Transverse colon (tissue), 4 donors: ENCODE measurements at regions not wholly inside any gene's neighbourhood (a gene's known extent, or its start where the extent isn't known, plus 50 kb on each side); places are given as distances from the start of the nearest gene placed in this dataset.

Experiments
- DNase-seq: peaks from one replicate; pipeline ENCODE4 v3.0.0-alpha.2; 2019
- H3K27ac ChIP-seq, 4 donors: fragments of 200-600 bp; sonication (generic); 2 replicates each; pipeline ENCODE4 v1.5.1; 2016 to 2018; ENCODE audit warnings: inconsistent platforms in 4 of 4
- H3K27me3 ChIP-seq: fragments of 200-600 bp; sonication (generic); 2 replicates; pipeline ENCODE4 v1.5.1; 2017; ENCODE audit warnings: inconsistent platforms
- H3K36me3 ChIP-seq, 4 donors: fragments of 200-600 bp; sonication (generic); 2 replicates each; pipeline ENCODE4 v1.5.1; 2017 to 2019; ENCODE audit warnings: inconsistent platforms in 4 of 4
- H3K4me1 ChIP-seq, 4 donors: fragments of 200-600 bp; sonication (generic); 2 replicates each; pipeline ENCODE4 v1.5.1; 2017 to 2020; ENCODE audit warnings: inconsistent platforms in 4 of 4
- H3K4me3 ChIP-seq, 4 donors: fragments of 200-600 bp; sonication (generic); 1 replicate in 1 of 4; 2 replicates in 3 of 4; pipeline versions ENCODE4 v1.5.1 to v1.6.1; 2017 to 2019; ENCODE audit warnings: inconsistent platforms in 4 of 4
- H3K9me3 ChIP-seq, 2 donors: fragments of 200-600 bp; sonication (generic); 2 replicates each; pipeline ENCODE4 v1.5.1; 2017 to 2019; ENCODE audit warnings: inconsistent platforms in 2 of 2
- EP300 ChIP-seq: sonication (generic); formaldehyde crosslinking; IDR thresholded peaks from one replicate; pipeline ENCODE4 v1.6.1; 2017; ENCODE audit warnings: antibody characterized with exemption, low read depth
- POLR2A ChIP-seq: fragments of 450-650 bp; IDR thresholded peaks from one replicate; pipeline ENCODE4 v1.6.1; 2016; ENCODE audit warnings: antibody characterized with exemption, mild to moderate bottlenecking, moderate library complexity
- POLR2AphosphoS5 ChIP-seq, 3 donors: sonication (generic); formaldehyde crosslinking; IDR thresholded peaks; one replicate each; pipeline ENCODE4 v1.6.1; 2016; ENCODE audit warnings: antibody characterized with exemption in 3 of 3
- WGBS, 2 donors: methylation state at CpG; one replicate each; pipeline ENCODE4 v1.1.5; 2018; ENCODE audit warnings: low coverage in 1 of 2; 5-methylcytosine and 5-hydroxymethylcytosine counted together
- in situ Hi-C, 4 donors: fragments of 200-750 bp; cut with MboI; loops; one replicate each; pipeline versions ENCODE4 v1.15.0 to v1.15.1; 2017; ENCODE audit warnings: low sequenced_read_pairs in 3 of 4, low pct_ligation_motif_present in 1 of 4, low pct_unique_long_range_greater_than_20kb in 1 of 4
- intact Hi-C: fragments of 100-400 bp; cut with DNase I; formaldehyde crosslinking; loops from one replicate; pipeline ENCODE4 v1.15.1; 2023; ENCODE audit warnings: low total_unique reads
- TF ChIP-seq, protein P1 (sequence below), 5 experiments: fragments of 200-600 bp in 3 of 5; fragments of 450-650 bp in 2 of 5; sonication (generic) in 3 of 5; IDR thresholded peaks; 1 replicate in 2 of 5; 2 replicates in 3 of 5; pipeline ENCODE4 v1.5.1; 2016 to 2017; ENCODE audit warnings: antibody characterized with exemption in 5 of 5, inconsistent platforms in 3 of 5, mild to moderate bottlenecking in 2 of 5, moderate library complexity in 1 of 5

- no peak for TF ChIP-seq EP300
- TF ChIP-seq, protein P1, sequence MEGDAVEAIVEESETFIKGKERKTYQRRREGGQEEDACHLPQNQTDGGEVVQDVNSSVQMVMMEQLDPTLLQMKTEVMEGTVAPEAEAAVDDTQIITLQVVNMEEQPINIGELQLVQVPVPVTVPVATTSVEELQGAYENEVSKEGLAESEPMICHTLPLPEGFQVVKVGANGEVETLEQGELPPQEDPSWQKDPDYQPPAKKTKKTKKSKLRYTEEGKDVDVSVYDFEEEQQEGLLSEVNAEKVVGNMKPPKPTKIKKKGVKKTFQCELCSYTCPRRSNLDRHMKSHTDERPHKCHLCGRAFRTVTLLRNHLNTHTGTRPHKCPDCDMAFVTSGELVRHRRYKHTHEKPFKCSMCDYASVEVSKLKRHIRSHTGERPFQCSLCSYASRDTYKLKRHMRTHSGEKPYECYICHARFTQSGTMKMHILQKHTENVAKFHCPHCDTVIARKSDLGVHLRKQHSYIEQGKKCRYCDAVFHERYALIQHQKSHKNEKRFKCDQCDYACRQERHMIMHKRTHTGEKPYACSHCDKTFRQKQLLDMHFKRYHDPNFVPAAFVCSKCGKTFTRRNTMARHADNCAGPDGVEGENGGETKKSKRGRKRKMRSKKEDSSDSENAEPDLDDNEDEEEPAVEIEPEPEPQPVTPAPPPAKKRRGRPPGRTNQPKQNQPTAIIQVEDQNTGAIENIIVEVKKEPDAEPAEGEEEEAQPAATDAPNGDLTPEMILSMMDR (IDR thresholded peaks at IDR 0.05): no peak
- TF ChIP-seq POLR2A: no peak
- no peak for TF ChIP-seq POLR2AphosphoS5 (IDR thresholded peaks at IDR 0.05)
- WGBS, 2 donors: 63 to 87% methylated on average over 3 of the region's 3 CpGs
- intact Hi-C loops (no loop called here), in situ Hi-C loops (no loop called here)
- peaks cover 0 to 3% (median 0%) of the 10 kb centered on the region in 4 donors for H3K4me1 ChIP-seq
- no peak for DNase-seq
- H3K9me3 ChIP-seq: no peaks in the 10 kb centered on the region
- no peaks in the 10 kb centered on the region for H3K36me3 ChIP-seq
- no peaks in the 10 kb centered on the region for H3K27me3 ChIP-seq
- H3K27ac ChIP-seq: no peak overlapping the region
- H3K4me3 ChIP-seq: no peak overlapping the region
These were observed 96.3 kb upstream of the HMHB1 start for GRCh38 chr5:143715616-143716015.

- Histone ChIP-seq H3K27ac (no peak overlapping the region), H3K4me3 (no peak overlapping the region)
- DNase-seq: no peak
These were observed 97.3 kb upstream of the HMHB1 start for GRCh38 chr5:143714629-143715028.

GRCh38 chr5:143713047-143714003, 98.6 kb upstream of the HMHB1 start:
- Histone ChIP-seq H3K4me3 (no peak overlapping the region), H3K9me3 (no peaks in the 10 kb centered on the region), H3K4me1 (peaks cover 0 to 3% (median 0%) of the 10 kb centered on the region in 4 donors), H3K27me3 (no peaks in the 10 kb centered on the region), H3K36me3 (no peaks in the 10 kb centered on the region), H3K27ac (no peak overlapping the region)
- intact Hi-C loops: no loop called here
- no peak for DNase-seq
- in situ Hi-C loops: no loop called here
- TF ChIP-seq EP300 (no peak), POLR2A (no peak), POLR2AphosphoS5 (IDR thresholded peaks at IDR 0.05) (no peak)
- TF ChIP-seq, protein P1 (IDR thresholded peaks at IDR 0.05): no peak
- WGBS, 2 donors: 61 to 87% methylated on average over 6 to 8 of the region's 8 CpGs

More at GRCh38 chr5:143714629-143715028, 97.3 kb upstream of the HMHB1 start:
- peaks cover 0 to 3% (median 0%) of the 10 kb centered on the region in 4 donors for H3K4me1 ChIP-seq
- 62 to 66% methylated on average over 4 of the region's 4 CpGs for WGBS, 2 donors
- no peaks in the 10 kb centered on the region for H3K27me3 ChIP-seq
- intact Hi-C loops: no loop called here
- TF ChIP-seq, protein P1 (IDR thresholded peaks at IDR 0.05): no peak
- TF ChIP-seq POLR2A (no peak), POLR2AphosphoS5 (IDR thresholded peaks at IDR 0.05) (no peak), EP300 (no peak)
- H3K36me3 ChIP-seq: no peaks in the 10 kb centered on the region
- in situ Hi-C loops: no loop called here
- H3K9me3 ChIP-seq: no peaks in the 10 kb centered on the region

DNA sequence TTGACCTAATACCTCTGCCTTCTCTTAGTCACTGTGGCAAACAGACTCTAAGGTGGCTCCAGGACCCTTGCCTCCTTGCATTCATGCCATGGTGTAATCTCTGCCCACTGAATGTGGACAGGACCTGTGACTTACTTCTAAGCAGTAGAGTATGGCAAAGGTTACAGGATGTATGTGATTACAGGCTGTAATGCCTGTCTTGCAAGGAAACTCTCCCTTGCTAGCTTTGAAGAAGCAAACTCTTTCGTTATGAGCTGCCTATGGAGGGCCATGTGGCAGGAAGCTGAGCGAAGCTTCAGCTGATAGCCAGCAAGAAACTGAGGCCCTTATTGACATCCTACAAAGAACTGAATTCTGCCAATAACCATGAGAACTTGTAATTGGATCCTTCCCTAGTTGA, 103.3 kb upstream of the HMHB1 start:
- DNase-seq: no peak
- Histone ChIP-seq H3K4me3 (no peak overlapping the region), H3K36me3 (no peaks in the 10 kb centered on the region), H3K9me3 (no peaks in the 10 kb centered on the region), H3K4me1 (peaks cover 0 to 3% (median 0%) of the 10 kb centered on the region in 4 donors), H3K27me3 (no peaks in the 10 kb centered on the region), H3K27ac (no peak overlapping the region)
- intact Hi-C loops (no loop called here), in situ Hi-C loops (no loop called here)
- WGBS, 2 donors: 82% methylated on average over 2 of the region's 2 CpGs; no CpG with 5 or more reads in 1 of the 2 donors
- TF ChIP-seq EP300: no peak
- TF ChIP-seq POLR2AphosphoS5 (IDR thresholded peaks at IDR 0.05): no peak
- TF ChIP-seq, protein P1 (IDR thresholded peaks at IDR 0.05): no peak
- no peak for TF ChIP-seq POLR2A
